ENCODE measurements at regions not wholly inside any gene's neighbourhood (a gene's known extent, or its start where the extent isn't known, plus 50 kb on each side); places are given as distances from the start of the nearest gene placed in this dataset.

- H3F3A ChIP-seq (ENCODE audit: insufficient read depth, low read length): no peaks in the 10 kb centered on the region
- H3K9ac ChIP-seq (ENCODE audit: low read length): no peak overlapping the region
- no peaks in the 10 kb centered on the region for H4K20me1 ChIP-seq (ENCODE audit: insufficient read depth, low read length)
- H3K79me2 ChIP-seq (ENCODE audit: insufficient read depth, low read length): no peaks in the 10 kb centered on the region
- H3K27ac ChIP-seq (ENCODE audit: low read depth, low read length, poor library complexity, severe bottlenecking): no peak overlapping the region
- no peak overlapping the region for H3K4me3 ChIP-seq (ENCODE audit: low read depth, low read length, poor library complexity, severe bottlenecking)
- H3K4me1 ChIP-seq (ENCODE audit: insufficient read depth, low read length, severe bottlenecking): no peaks in the 10 kb centered on the region
- H3K9me2 ChIP-seq (ENCODE audit: low read depth, low read length): no peaks in the 10 kb centered on the region
- no peak for TF ChIP-seq EZH2 (IDR thresholded peaks at IDR 0.05; ENCODE audit: borderline replicate concordance, low read length)
- TF ChIP-seq CTCF (IDR thresholded peaks at IDR 0.05; ENCODE audit: low read length): no peak
- no peaks in the 10 kb centered on the region for H3K36me3 ChIP-seq (ENCODE audit: insufficient read depth, low read length)
- H3K9me3 ChIP-seq (ENCODE audit: low read length): no peaks in the 10 kb centered on the region
- H3K27me3 ChIP-seq (ENCODE audit: insufficient read depth, low read length): no peaks in the 10 kb centered on the region
- H2AFZ ChIP-seq (ENCODE audit: low read length): no peak overlapping the region
- no peak overlapping the region for H3K4me2 ChIP-seq (ENCODE audit: low read length)
Observed at GRCh38 chr3:23084367-23084766, 118.8 kb upstream of the UBE2E2 start.

GRCh38 chr3:23085261-23085660 is 117.9 kb upstream of the UBE2E2 start:
- H3K79me2 ChIP-seq (ENCODE audit: insufficient read depth, low read length): no peaks in the 10 kb centered on the region
- no peak overlapping the region for H2AFZ ChIP-seq (ENCODE audit: low read length)
- no peak overlapping the region for H3K4me2 ChIP-seq (ENCODE audit: low read length)
- no peaks in the 10 kb centered on the region for H3K36me3 ChIP-seq (ENCODE audit: insufficient read depth, low read length)
- no peaks in the 10 kb centered on the region for H3K9me3 ChIP-seq (ENCODE audit: low read length)
- H3K4me1 ChIP-seq (ENCODE audit: insufficient read depth, low read length, severe bottlenecking): no peaks in the 10 kb centered on the region
- H3K9ac ChIP-seq (ENCODE audit: low read length): no peak overlapping the region
- H4K20me1 ChIP-seq (ENCODE audit: insufficient read depth, low read length): no peaks in the 10 kb centered on the region
- H3K9me2 ChIP-seq (ENCODE audit: low read depth, low read length): no peaks in the 10 kb centered on the region
- H3K27me3 ChIP-seq (ENCODE audit: insufficient read depth, low read length): no peaks in the 10 kb centered on the region
- no peak overlapping the region for H3K27ac ChIP-seq (ENCODE audit: low read depth, low read length, poor library complexity, severe bottlenecking)
- TF ChIP-seq EZH2 (IDR thresholded peaks at IDR 0.05; ENCODE audit: borderline replicate concordance, low read length) (no peak), CTCF (IDR thresholded peaks at IDR 0.05; ENCODE audit: low read length) (no peak)
- H3K4me3 ChIP-seq (ENCODE audit: low read depth, low read length, poor library complexity, severe bottlenecking): no peak overlapping the region
- no peaks in the 10 kb centered on the region for H3F3A ChIP-seq (ENCODE audit: insufficient read depth, low read length)

GRCh38 chr3:23086331-23086730 is 116.8 kb upstream of the UBE2E2 start:
- H3K9me2 ChIP-seq (ENCODE audit: low read depth, low read length): no peaks in the 10 kb centered on the region
- no peaks in the 10 kb centered on the region for H3F3A ChIP-seq (ENCODE audit: insufficient read depth, low read length)
- no peak overlapping the region for H3K4me2 ChIP-seq (ENCODE audit: low read length)
- no peaks in the 10 kb centered on the region for H3K27me3 ChIP-seq (ENCODE audit: insufficient read depth, low read length)
- H3K4me3 ChIP-seq (ENCODE audit: low read depth, low read length, poor library complexity, severe bottlenecking): no peak overlapping the region
- H4K20me1 ChIP-seq (ENCODE audit: insufficient read depth, low read length): no peaks in the 10 kb centered on the region
- no peaks in the 10 kb centered on the region for H3K9me3 ChIP-seq (ENCODE audit: low read length)
- no peaks in the 10 kb centered on the region for H3K4me1 ChIP-seq (ENCODE audit: insufficient read depth, low read length, severe bottlenecking)
- no peak overlapping the region for H3K9ac ChIP-seq (ENCODE audit: low read length)
- H2AFZ ChIP-seq (ENCODE audit: low read length): no peak overlapping the region
- TF ChIP-seq EZH2 (IDR thresholded peaks at IDR 0.05; ENCODE audit: borderline replicate concordance, low read length): no peak
- no peak for TF ChIP-seq CTCF (IDR thresholded peaks at IDR 0.05; ENCODE audit: low read length)
- no peak overlapping the region for H3K27ac ChIP-seq (ENCODE audit: low read depth, low read length, poor library complexity, severe bottlenecking)
- no peaks in the 10 kb centered on the region for H3K79me2 ChIP-seq (ENCODE audit: insufficient read depth, low read length)
- no peaks in the 10 kb centered on the region for H3K36me3 ChIP-seq (ENCODE audit: insufficient read depth, low read length)
